ENCODE measurements at regions not wholly inside any gene's neighbourhood (a gene's known extent, or its start where the extent isn't known, plus 50 kb on each side); places are given as distances from the start of the nearest gene placed in this dataset.

DNA sequence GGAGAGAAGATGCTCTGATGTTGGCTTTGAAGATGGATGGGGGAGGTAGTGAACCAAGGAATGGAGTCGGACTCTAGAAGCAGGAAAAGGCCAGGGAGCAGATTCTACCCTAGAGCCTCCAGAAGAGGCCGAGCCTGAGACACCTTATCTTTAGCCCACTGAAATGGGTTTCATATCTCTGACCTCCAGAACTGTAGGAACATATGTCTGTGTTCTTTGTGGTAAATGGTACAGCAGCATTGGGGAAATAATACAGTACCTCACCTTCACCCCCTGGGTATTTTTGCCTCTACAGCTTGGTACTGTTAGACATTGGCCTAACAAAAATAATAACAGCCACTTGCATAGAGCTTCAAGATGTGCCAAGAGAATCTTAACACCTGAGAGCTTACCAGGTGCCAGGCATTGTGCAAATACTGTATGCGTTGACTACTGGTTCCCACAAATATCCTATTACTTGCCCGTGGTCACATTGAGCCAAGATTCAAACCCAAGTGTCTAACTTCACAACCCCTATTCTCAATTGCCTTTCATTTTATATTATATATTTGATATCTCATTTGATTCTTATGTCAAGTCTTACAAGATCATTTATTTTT is 57.0 kb upstream of the PGM2 start:
- TF ChIP-seq, protein P1, sequence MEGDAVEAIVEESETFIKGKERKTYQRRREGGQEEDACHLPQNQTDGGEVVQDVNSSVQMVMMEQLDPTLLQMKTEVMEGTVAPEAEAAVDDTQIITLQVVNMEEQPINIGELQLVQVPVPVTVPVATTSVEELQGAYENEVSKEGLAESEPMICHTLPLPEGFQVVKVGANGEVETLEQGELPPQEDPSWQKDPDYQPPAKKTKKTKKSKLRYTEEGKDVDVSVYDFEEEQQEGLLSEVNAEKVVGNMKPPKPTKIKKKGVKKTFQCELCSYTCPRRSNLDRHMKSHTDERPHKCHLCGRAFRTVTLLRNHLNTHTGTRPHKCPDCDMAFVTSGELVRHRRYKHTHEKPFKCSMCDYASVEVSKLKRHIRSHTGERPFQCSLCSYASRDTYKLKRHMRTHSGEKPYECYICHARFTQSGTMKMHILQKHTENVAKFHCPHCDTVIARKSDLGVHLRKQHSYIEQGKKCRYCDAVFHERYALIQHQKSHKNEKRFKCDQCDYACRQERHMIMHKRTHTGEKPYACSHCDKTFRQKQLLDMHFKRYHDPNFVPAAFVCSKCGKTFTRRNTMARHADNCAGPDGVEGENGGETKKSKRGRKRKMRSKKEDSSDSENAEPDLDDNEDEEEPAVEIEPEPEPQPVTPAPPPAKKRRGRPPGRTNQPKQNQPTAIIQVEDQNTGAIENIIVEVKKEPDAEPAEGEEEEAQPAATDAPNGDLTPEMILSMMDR (IDR thresholded peaks at IDR 0.05): no peak
- no peak for TF ChIP-seq POLR2A (IDR thresholded peaks at IDR 0.05)
